Keratinocyte (primary cell): ENCODE measurements at regions not wholly inside any gene's neighbourhood (a gene's known extent, or its start where the extent isn't known, plus 50 kb on each side); places are given as distances from the start of the nearest gene placed in this dataset.

Experiments used
- DNase-seq: peaks from one replicate; pipeline ENCODE4 v3.0.0-alpha.2; 2011; ENCODE audit warnings: low read depth, missing footprints, low spot score
- FAIRE-seq: peaks from 2 replicates; lab custom pipeline; 2011; peaks lifted over from hg19 to GRCh38; lab: Jason Lieb, UNC
- H2AFZ ChIP-seq: 2 replicates; pipeline ENCODE4 v1.6.0; 2012; ENCODE audit warnings: low read length, control low read depth, inconsistent platforms; ENCODE audit not compliant: control insufficient read depth
- H3K27ac ChIP-seq: 2 replicates; pipeline ENCODE4 v1.5.1; 2011; ENCODE audit warnings: low read length; ENCODE audit not compliant: control insufficient read depth, insufficient read depth
- H3K27me3 ChIP-seq: 3 replicates; pipeline ENCODE4 v1.6.0; 2011; ENCODE audit warnings: low read length; ENCODE audit not compliant: control insufficient read depth, insufficient read depth; ENCODE audit errors: extremely low read depth
- H3K36me3 ChIP-seq, 2 experiments: 2 replicates in 1 of 2; 3 replicates in 1 of 2; pipeline ENCODE4 v1.5.1; 2011; ENCODE audit warnings: low read length in 2 of 2, mild to moderate bottlenecking in 1 of 2; ENCODE audit not compliant: control insufficient read depth in 2 of 2, insufficient read depth in 2 of 2; ENCODE audit errors: extremely low read depth in 1 of 2
- H3K4me1 ChIP-seq: 3 replicates; pipeline ENCODE4 v1.5.1; 2011; ENCODE audit warnings: low read length; ENCODE audit not compliant: control insufficient read depth, insufficient read depth; ENCODE audit errors: extremely low read depth
- H3K4me2 ChIP-seq: 3 replicates; pipeline ENCODE4 v1.6.0; 2011; ENCODE audit warnings: low read depth, low read length; ENCODE audit not compliant: control insufficient read depth, insufficient read depth; ENCODE audit errors: extremely low read depth
- H3K4me3 ChIP-seq, 3 experiments: fragments of 200-600 bp in 1 of 3; sonication (generic) in 1 of 3; 2 replicates in 2 of 3; 3 replicates in 1 of 3; pipeline ENCODE4 v1.5.1; 2011 to 2016; ENCODE audit warnings: low read length in 3 of 3, mild to moderate bottlenecking in 3 of 3, control low read depth in 2 of 3, inconsistent platforms in 1 of 3, low read depth in 1 of 3, mixed read lengths in 1 of 3, mixed run types in 1 of 3, moderate library complexity in 1 of 3; ENCODE audit not compliant: control insufficient read depth in 2 of 3, insufficient read depth in 2 of 3; ENCODE audit errors: extremely low read depth in 1 of 3
- H3K79me2 ChIP-seq: 2 replicates; pipeline ENCODE4 v1.6.0; 2012; ENCODE audit warnings: low read length; ENCODE audit not compliant: control insufficient read depth, insufficient read depth
- H3K9ac ChIP-seq: 3 replicates; pipeline ENCODE4 v1.6.0; 2011; ENCODE audit warnings: low read length; ENCODE audit not compliant: control insufficient read depth, insufficient read depth; ENCODE audit errors: extremely low read depth
- H3K9me1 ChIP-seq: 3 replicates; pipeline ENCODE4 v1.6.0; 2011; ENCODE audit warnings: low read length; ENCODE audit not compliant: control insufficient read depth, insufficient read depth; ENCODE audit errors: extremely low read depth
- H3K9me3 ChIP-seq: 2 replicates; pipeline ENCODE4 v1.5.1; 2012; ENCODE audit warnings: low read depth, low read length; ENCODE audit not compliant: control insufficient read depth
- H4K20me1 ChIP-seq: 3 replicates; pipeline ENCODE4 v1.6.0; 2011; ENCODE audit warnings: low read length; ENCODE audit not compliant: control insufficient read depth, insufficient read depth; ENCODE audit errors: extremely low read depth
- CTCF ChIP-seq, 3 experiments: IDR thresholded peaks in 1 of 3; conservative IDR thresholded peaks in 1 of 3; optimal IDR thresholded peaks in 1 of 3; 2 replicates in 2 of 3; 3 replicates in 1 of 3; pipeline versions ENCODE3 to v1.5.1; 2011; ENCODE audit warnings: low read length in 3 of 3, mild to moderate bottlenecking in 3 of 3, moderate library complexity in 2 of 3, control low read depth in 1 of 3, inconsistent platforms in 1 of 3; ENCODE audit not compliant: insufficient read depth in 2 of 3; ENCODE audit errors: extremely low read depth in 1 of 3
- EZH2 ChIP-seq: IDR thresholded peaks from one replicate; pipeline ENCODE4 v1.6.1; 2012; ENCODE audit warnings: inconsistent platforms, mild to moderate bottlenecking, low read length, moderate library complexity
- dilution Hi-C: fragments of 300-500 bp; cut with MboI; formaldehyde crosslinking; loops from one replicate; pipeline ENCODE4 v1.7.0; 2020; ENCODE audit warnings: low sequenced_read_pairs; ENCODE audit not compliant: extremely low pct_ligation_motif_present

- FAIRE-seq (no peak), DNase-seq (no peak)
- H3K36me3 ChIP-seq = peaks cover 32 to 43% of the 10 kb centered on the region in 2 experiments
- no peaks in the 10 kb centered on the region for H3K27me3 ChIP-seq
- H3K79me2 ChIP-seq = peaks cover 10% of the 10 kb centered on the region
- no peak overlapping the region for H3K4me3 ChIP-seq
- H3K9ac ChIP-seq = no peak overlapping the region
- no peaks in the 10 kb centered on the region for H3K9me1 ChIP-seq
- H4K20me1 ChIP-seq = peaks cover 20% of the 10 kb centered on the region
- no peak overlapping the region for H2AFZ ChIP-seq
- no peak for TF ChIP-seq EZH2
- TF ChIP-seq CTCF (optimal IDR thresholded peaks at IDR 0.05 in 1 of 3, IDR thresholded peaks at IDR 0.05 in 1 of 3, conservative IDR thresholded peaks at IDR 0.05 in 1 of 3; ENCODE audit: extremely low read depth in 1 of 3, insufficient read depth in 2 of 3, low read length in 3 of 3) = no peak
- no peaks in the 10 kb centered on the region for H3K9me3 ChIP-seq
- dilution Hi-C loops = no loop called here
- no peak overlapping the region for H3K4me2 ChIP-seq
- no peak overlapping the region for H3K27ac ChIP-seq
- peaks cover 4% of the 10 kb centered on the region for H3K4me1 ChIP-seq
Observed at GRCh38 chr12:124458992-124459851, 108.2 kb downstream of the NCOR2 start.

GRCh38 chr12:124458220-124458991 lies 109.0 kb downstream of the NCOR2 start:
- H4K20me1 ChIP-seq = peaks cover 19% of the 10 kb centered on the region
- dilution Hi-C loops = no loop called here
- H3K27me3 ChIP-seq = no peaks in the 10 kb centered on the region

More at GRCh38 chr12:124458220-124458991, 109.0 kb downstream of the NCOR2 start:
- TF ChIP-seq CTCF (optimal IDR thresholded peaks at IDR 0.05 in 1 of 3, IDR thresholded peaks at IDR 0.05 in 1 of 3, conservative IDR thresholded peaks at IDR 0.05 in 1 of 3; ENCODE audit: extremely low read depth in 1 of 3, insufficient read depth in 2 of 3, low read length in 3 of 3) (no peak), EZH2 (no peak)
- no peak overlapping the region for H2AFZ ChIP-seq
- H3K9ac ChIP-seq = no peak overlapping the region
- peaks cover 4% of the 10 kb centered on the region for H3K4me1 ChIP-seq
- peaks cover 10% of the 10 kb centered on the region for H3K79me2 ChIP-seq
- no peak overlapping the region for H3K4me3 ChIP-seq
- H3K9me3 ChIP-seq = no peaks in the 10 kb centered on the region
- no peak overlapping the region for H3K27ac ChIP-seq
- H3K4me2 ChIP-seq = no peak overlapping the region
- no peaks in the 10 kb centered on the region for H3K9me1 ChIP-seq
- peaks cover 29 to 39% of the 10 kb centered on the region in 2 experiments for H3K36me3 ChIP-seq
- FAIRE-seq (no peak), DNase-seq (no peak)
